A549 (cell line): ENCODE measurements at regions not wholly inside any gene's neighbourhood (a gene's known extent, or its start where the extent isn't known, plus 50 kb on each side); places are given as distances from the start of the nearest gene placed in this dataset.

Experiments used
- ATAC-seq, 2 experiments: fragments of 200-7000 bp in 1 of 2; fragments of >200 bp in 1 of 2; cut with Nextera tagmentation in 1 of 2; cut with Tn5 transposase in 1 of 2; 3 replicates each; pipeline versions ENCODE4 v1.8.0 to v1.9.1; 2018 to 2020; ENCODE audit warnings: mild to moderate bottlenecking in 1 of 2, moderate library complexity in 1 of 2
- CTCF ChIA-PET: fragments of 300-600 bp; sonication (Branson Sonifier 250); formaldehyde crosslinking; extraction: SDS; loops from one replicate; lab custom pipeline; 2021; ENCODE audit warnings: antibody characterized with exemption, inconsistent platforms; lab: Yijun Ruan, JAX
- POLR2A ChIA-PET: fragments of 350-600 bp; formaldehyde crosslinking; extraction: SDS; loops from one replicate; lab custom pipeline; 2021; ENCODE audit warnings: antibody characterized with exemption, inconsistent platforms; lab: Yijun Ruan, JAX
- DNase-seq, 2 experiments: peaks; one replicate each; pipeline versions ENCODE4 v3.0.0 to v3.0.0-alpha.2; 2011 to 2016; ENCODE audit warnings: low read depth in 1 of 2, low spot score in 1 of 2
- FAIRE-seq: peaks from 2 replicates; lab custom pipeline; 2011; peaks lifted over from hg19 to GRCh38; lab: Jason Lieb, UNC
- H3K27ac ChIP-seq, 2 experiments: fragments of >200 bp; sonication (Bioruptor Twin); formaldehyde crosslinking; 3 replicates each; pipeline ENCODE4 v1.5.1; 2016 to 2017
- H3K4me1 ChIP-seq: fragments of >200 bp; sonication (Bioruptor Twin); formaldehyde crosslinking; 3 replicates; pipeline ENCODE4 v1.6.1; 2016
- H3K4me2 ChIP-seq: fragments of >200 bp; sonication (Bioruptor Twin); formaldehyde crosslinking; 3 replicates; pipeline ENCODE4 v1.6.1; 2016
- H3K4me3 ChIP-seq: fragments of >200 bp; sonication (Bioruptor Twin); formaldehyde crosslinking; 3 replicates; pipeline ENCODE4 v1.5.1; 2016
- H3K9me3 ChIP-seq: fragments of >200 bp; sonication (Bioruptor Twin); formaldehyde crosslinking; 3 replicates; pipeline ENCODE4 v1.6.1; 2016
- CHD2 ChIP-seq: fragments of 150-350 bp; IDR thresholded peaks from 2 replicates; pipeline ENCODE4 v1.6.1; 2014; ENCODE audit warnings: low read length; ENCODE audit not compliant: partially characterized antibody
- ESRRA ChIP-seq: fragments of 150-350 bp; IDR thresholded peaks from 2 replicates; pipeline ENCODE4 v1.6.1; 2014; ENCODE audit warnings: mild to moderate bottlenecking, low read length, borderline replicate concordance
- HOXB13 ChIP-seq: fragments of 250-450 bp; sonication (Bioruptor Pico); IDR thresholded peaks from 2 replicates; pipeline ENCODE4 v1.5.0; 2020; ENCODE audit warnings: low read depth, mild to moderate bottlenecking, moderate library complexity
- HOXB5 ChIP-seq: fragments of 250-450 bp; sonication (Bioruptor Pico); IDR thresholded peaks from 2 replicates; pipeline ENCODE4 v1.5.0; 2020; ENCODE audit warnings: mild to moderate bottlenecking, moderate library complexity
- KDM5A ChIP-seq: fragments of 200-600 bp; sonication (generic); IDR thresholded peaks from 2 replicates; pipeline ENCODE4 v1.6.1; 2016; ENCODE audit warnings: antibody characterized with exemption, mild to moderate bottlenecking
- MAFK ChIP-seq: fragments of 450-650 bp; IDR thresholded peaks from 2 replicates; pipeline ENCODE4 v1.6.1; 2014; ENCODE audit not compliant: partially characterized antibody
- MAZ ChIP-seq: fragments of 150-350 bp; IDR thresholded peaks from 2 replicates; pipeline ENCODE4 v1.6.1; 2014; ENCODE audit warnings: antibody characterized with exemption, low read depth, low read length, borderline replicate concordance
- NFE2L2 ChIP-seq: fragments of 150-350 bp; conservative IDR thresholded peaks from 2 replicates; pipeline ENCODE4 v1.6.1; 2014; ENCODE audit warnings: low read length
- PHF8 ChIP-seq: fragments of 200-600 bp; sonication (generic); IDR thresholded peaks from 2 replicates; pipeline ENCODE4 v1.6.1; 2016; ENCODE audit warnings: low read depth, mild to moderate bottlenecking, antibody characterized with exemption, moderate library complexity, borderline replicate concordance
- POLR2AphosphoS2 ChIP-seq: conservative IDR thresholded peaks from 2 replicates; pipeline ENCODE4 v1.6.1; 2012; ENCODE audit warnings: low read length, improper control_type of control experiment, inconsistent platforms
- RAD21 ChIP-seq, 2 experiments: fragments of >200 bp in 1 of 2; sonication (Bioruptor Twin) in 1 of 2; formaldehyde crosslinking in 1 of 2; IDR thresholded peaks in 1 of 2; conservative IDR thresholded peaks in 1 of 2; 2 replicates in 1 of 2; 3 replicates in 1 of 2; pipeline ENCODE4 v1.6.1; 2012 to 2018; ENCODE audit warnings: inconsistent platforms in 1 of 2
- RARB ChIP-seq: fragments of 250-450 bp; sonication (Bioruptor Pico); IDR thresholded peaks from 2 replicates; pipeline ENCODE4 v1.8.0; 2021; ENCODE audit warnings: mild to moderate bottlenecking, moderate library complexity
- RFX5 ChIP-seq: fragments of 450-650 bp; IDR thresholded peaks from 2 replicates; pipeline ENCODE4 v1.7.1; 2014; ENCODE audit warnings: antibody characterized with exemption, mild to moderate bottlenecking, moderate library complexity
- SMC3 ChIP-seq: fragments of >200 bp; sonication (Bioruptor Twin); formaldehyde crosslinking; IDR thresholded peaks from 3 replicates; pipeline ENCODE4 v1.6.1; 2018; ENCODE audit warnings: inconsistent platforms
- TP53 ChIP-seq: fragments of 250-450 bp; sonication (Bioruptor Pico); IDR thresholded peaks from 2 replicates; pipeline ENCODE4 v1.5.0; 2021; ENCODE audit warnings: mild to moderate bottlenecking, moderate library complexity
- ZFP36 ChIP-seq: fragments of 450-650 bp; IDR thresholded peaks from 2 replicates; pipeline ENCODE4 v1.6.1; 2014; ENCODE audit warnings: borderline replicate concordance; ENCODE audit not compliant: partially characterized antibody
- WGBS: methylation state at CpG from one replicate; pipeline ENCODE4 v1.1.6; 2017; ENCODE audit errors: missing lambda C conversion rate; 5-methylcytosine and 5-hydroxymethylcytosine counted together
- TF ChIP-seq, protein P1 (sequence below): fragments of 200-600 bp; sonication (generic); IDR thresholded peaks from 2 replicates; pipeline ENCODE4 v1.6.1; 2016; ENCODE audit warnings: antibody characterized with exemption, mild to moderate bottlenecking, moderate library complexity
- TF ChIP-seq, protein P2 (sequence below): fragments of >200 bp; sonication (Bioruptor Twin); formaldehyde crosslinking; IDR thresholded peaks from 3 replicates; pipeline ENCODE4 v1.6.1; 2016
- TF ChIP-seq, protein P3 (sequence below): IDR thresholded peaks from 2 replicates; pipeline ENCODE4 v1.6.1; 2012; ENCODE audit warnings: low read depth, borderline replicate concordance
- TF ChIP-seq, protein P4 (sequence below): IDR thresholded peaks from 2 replicates; pipeline ENCODE4 v1.6.1; 2012

DNA sequence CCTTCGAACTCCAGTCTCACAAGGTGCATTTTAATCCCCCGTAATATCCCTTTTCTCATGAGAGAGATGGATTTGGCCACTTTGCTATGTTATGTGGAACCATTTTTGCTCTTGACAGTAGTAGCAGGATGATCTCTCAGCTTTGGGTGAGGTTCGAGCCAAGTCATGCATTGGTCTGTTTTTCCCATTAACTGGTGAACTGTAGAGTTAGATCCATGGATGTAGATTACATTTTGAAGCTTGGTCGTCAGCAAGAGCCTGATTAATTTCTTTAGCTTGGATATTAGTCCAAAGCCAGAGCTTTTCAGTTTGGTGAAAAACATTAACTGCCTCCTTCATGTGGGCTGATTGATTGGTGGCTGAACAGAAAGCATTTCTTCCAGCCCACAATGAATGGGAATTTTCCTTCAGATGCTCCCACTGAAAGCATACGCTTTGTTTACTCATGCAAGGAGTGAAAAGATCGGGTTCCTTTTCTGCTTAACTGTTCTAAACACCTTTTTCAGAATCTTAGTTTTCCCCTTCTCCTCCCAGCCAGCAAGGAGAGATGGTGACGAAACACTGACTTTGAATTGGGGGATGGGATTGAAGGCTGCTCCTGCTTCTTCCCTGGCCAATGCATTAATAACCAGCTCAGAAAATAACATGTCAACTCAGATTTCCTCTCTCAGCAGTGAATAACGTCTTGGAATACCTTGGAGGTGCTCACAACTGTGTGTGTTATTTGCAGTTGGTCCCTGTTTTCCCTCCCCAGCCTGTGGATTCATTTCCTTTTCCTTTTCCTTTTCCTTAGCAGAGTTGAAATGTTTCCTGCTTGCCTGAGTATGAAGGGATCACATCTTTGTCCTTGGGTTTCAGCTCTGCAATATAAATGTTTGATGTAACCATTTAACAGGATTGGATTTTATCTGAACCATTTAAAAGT is 351.8 kb upstream of the FZD8 start:
- 38% methylated on average over 8 of the region's 8 CpGs for WGBS
- H3K4me1 ChIP-seq = no peaks in the 10 kb centered on the region
- no peak for ATAC-seq
- no peak overlapping the region for H3K4me2 ChIP-seq
- DNase-seq = no peak
- ChIA-PET CTCF (interaction anchor here (0.6 kb wide), 1 partner anchor 116 kb away, joined by 4 read pairs; no protein-coding TSS in a partner anchor), POLR2A (no interaction called here)
- no peak overlapping the region for H3K27ac ChIP-seq
- H3K4me3 ChIP-seq = no peak overlapping the region
- H3K9me3 ChIP-seq = peaks cover 6% of the 10 kb centered on the region; the same call in 1 of the 3 replicates
- no peak for FAIRE-seq
- no peak for TF ChIP-seq CHD2
- TF ChIP-seq, protein P1, sequence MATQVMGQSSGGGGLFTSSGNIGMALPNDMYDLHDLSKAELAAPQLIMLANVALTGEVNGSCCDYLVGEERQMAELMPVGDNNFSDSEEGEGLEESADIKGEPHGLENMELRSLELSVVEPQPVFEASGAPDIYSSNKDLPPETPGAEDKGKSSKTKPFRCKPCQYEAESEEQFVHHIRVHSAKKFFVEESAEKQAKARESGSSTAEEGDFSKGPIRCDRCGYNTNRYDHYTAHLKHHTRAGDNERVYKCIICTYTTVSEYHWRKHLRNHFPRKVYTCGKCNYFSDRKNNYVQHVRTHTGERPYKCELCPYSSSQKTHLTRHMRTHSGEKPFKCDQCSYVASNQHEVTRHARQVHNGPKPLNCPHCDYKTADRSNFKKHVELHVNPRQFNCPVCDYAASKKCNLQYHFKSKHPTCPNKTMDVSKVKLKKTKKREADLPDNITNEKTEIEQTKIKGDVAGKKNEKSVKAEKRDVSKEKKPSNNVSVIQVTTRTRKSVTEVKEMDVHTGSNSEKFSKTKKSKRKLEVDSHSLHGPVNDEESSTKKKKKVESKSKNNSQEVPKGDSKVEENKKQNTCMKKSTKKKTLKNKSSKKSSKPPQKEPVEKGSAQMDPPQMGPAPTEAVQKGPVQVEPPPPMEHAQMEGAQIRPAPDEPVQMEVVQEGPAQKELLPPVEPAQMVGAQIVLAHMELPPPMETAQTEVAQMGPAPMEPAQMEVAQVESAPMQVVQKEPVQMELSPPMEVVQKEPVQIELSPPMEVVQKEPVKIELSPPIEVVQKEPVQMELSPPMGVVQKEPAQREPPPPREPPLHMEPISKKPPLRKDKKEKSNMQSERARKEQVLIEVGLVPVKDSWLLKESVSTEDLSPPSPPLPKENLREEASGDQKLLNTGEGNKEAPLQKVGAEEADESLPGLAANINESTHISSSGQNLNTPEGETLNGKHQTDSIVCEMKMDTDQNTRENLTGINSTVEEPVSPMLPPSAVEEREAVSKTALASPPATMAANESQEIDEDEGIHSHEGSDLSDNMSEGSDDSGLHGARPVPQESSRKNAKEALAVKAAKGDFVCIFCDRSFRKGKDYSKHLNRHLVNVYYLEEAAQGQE = no peak
- no peak for TF ChIP-seq MAZ
- TF ChIP-seq RFX5 = no peak
- TF ChIP-seq RARB (CRISPR knock-in tag) = no peak
- TF ChIP-seq POLR2AphosphoS2 = no peak
- TF ChIP-seq KDM5A = no peak
- no peak for TF ChIP-seq RAD21 (conservative IDR thresholded peaks at IDR 0.05 in 1 of 2, IDR thresholded peaks at IDR 0.05 in 1 of 2)
- TF ChIP-seq NFE2L2 = no peak
- no peak for TF ChIP-seq TP53 (CRISPR knock-in tag)
- TF ChIP-seq, protein P2, sequence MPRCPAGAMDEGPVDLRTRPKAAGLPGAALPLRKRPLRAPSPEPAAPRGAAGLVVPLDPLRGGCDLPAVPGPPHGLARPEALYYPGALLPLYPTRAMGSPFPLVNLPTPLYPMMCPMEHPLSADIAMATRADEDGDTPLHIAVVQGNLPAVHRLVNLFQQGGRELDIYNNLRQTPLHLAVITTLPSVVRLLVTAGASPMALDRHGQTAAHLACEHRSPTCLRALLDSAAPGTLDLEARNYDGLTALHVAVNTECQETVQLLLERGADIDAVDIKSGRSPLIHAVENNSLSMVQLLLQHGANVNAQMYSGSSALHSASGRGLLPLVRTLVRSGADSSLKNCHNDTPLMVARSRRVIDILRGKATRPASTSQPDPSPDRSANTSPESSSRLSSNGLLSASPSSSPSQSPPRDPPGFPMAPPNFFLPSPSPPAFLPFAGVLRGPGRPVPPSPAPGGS = no peak
- TF ChIP-seq ZFP36 = no peak
- TF ChIP-seq PHF8 = no peak
- TF ChIP-seq ESRRA = no peak

DNA sequence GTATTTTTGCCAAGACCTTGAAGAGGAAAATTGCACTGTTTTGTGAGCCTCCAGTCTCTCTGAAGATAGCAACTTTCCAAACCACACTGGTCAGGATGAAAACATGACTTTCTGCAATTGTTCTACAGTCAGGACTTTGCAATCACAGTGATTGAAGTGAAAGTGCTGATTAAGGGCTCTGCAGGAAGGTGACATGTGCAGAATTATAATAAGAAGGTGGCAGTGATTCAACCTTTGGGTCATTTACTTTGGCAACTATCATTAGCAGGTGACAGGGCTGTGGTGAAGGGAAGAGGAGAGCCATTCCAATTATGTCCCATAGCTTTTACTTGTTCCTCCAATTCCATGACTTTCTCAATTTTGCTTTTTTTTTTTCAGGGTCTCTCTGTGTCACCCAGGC is 350.0 kb upstream of the FZD8 start:
- no peak for DNase-seq
- TF ChIP-seq SMC3 = no peak
- TF ChIP-seq MAFK = peak; percentile 12
- H3K4me1 ChIP-seq = no peaks in the 10 kb centered on the region
- no peak for FAIRE-seq
- POLR2A ChIA-PET = no interaction called here
- H3K4me2 ChIP-seq = no peak overlapping the region
- no peak overlapping the region for H3K27ac ChIP-seq
- CTCF ChIA-PET = interaction anchor here (1.3 kb wide), 1 partner anchor 356 kb away, joined by 4 read pairs; no protein-coding TSS in a partner anchor
- H3K9me3 ChIP-seq = peaks cover 6% of the 10 kb centered on the region; the same call in 1 of the 3 replicates
- no peak for ATAC-seq
- H3K4me3 ChIP-seq = no peak overlapping the region

DNA sequence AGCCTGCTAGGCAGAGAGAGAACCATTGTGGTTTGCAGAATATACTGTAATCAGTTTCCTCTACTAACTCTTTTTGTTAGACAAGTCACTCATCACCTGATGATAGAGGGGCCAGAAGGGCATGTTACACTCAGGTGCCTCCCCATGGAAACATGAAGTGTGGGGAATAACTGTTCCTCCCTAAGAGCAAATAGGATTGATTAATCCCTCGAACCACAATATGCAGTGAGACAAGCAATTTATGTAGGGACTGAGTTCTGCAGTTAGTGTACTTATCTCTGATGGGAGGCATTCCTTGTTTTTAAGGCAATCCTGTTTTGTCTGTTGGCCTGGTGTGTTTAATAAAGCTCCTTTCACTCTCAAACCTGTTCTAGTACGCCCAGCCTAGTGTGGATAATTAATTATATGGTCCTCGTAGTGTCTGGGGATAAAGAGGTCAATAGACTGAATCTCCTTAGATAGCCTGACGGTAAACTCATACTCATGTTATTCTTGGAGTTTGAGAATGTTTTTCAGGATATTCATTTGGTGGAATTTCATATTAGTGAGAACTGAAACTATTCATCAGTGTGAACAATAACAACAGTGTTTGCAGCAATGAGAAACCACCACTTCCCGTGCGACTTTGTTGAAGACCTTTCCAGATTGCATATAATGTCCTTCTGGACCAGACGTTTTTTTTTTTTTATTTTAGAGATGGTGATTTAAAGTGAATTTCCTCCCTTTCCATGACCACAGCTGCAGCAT is 344.8 kb upstream of the FZD8 start:
- FAIRE-seq = no peak
- no peak for ATAC-seq
- ChIA-PET POLR2A (no interaction called here), CTCF (no interaction called here)
- DNase-seq = no peak
- no peak overlapping the region for H3K27ac ChIP-seq
- H3K4me2 ChIP-seq = no peak overlapping the region
- 59% methylated on average over 7 of the region's 7 CpGs for WGBS
- H3K9me3 ChIP-seq = peaks cover 6% of the 10 kb centered on the region; the same call in 1 of the 3 replicates
- TF ChIP-seq HOXB13 (CRISPR knock-in tag) = no peak
- TF ChIP-seq, protein P3, sequence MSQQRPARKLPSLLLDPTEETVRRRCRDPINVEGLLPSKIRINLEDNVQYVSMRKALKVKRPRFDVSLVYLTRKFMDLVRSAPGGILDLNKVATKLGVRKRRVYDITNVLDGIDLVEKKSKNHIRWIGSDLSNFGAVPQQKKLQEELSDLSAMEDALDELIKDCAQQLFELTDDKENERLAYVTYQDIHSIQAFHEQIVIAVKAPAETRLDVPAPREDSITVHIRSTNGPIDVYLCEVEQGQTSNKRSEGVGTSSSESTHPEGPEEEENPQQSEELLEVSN = no peak
- TF ChIP-seq, protein P4, sequence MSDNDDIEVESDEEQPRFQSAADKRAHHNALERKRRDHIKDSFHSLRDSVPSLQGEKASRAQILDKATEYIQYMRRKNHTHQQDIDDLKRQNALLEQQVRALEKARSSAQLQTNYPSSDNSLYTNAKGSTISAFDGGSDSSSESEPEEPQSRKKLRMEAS = no peak
- TF ChIP-seq NFE2L2 = no peak
- TF ChIP-seq POLR2AphosphoS2 = no peak
- TF ChIP-seq HOXB5 (CRISPR knock-in tag) = no peak
- no peaks in the 10 kb centered on the region for H3K4me1 ChIP-seq
- no peak overlapping the region for H3K4me3 ChIP-seq
